ENCODE measurements at regions not wholly inside any gene's neighbourhood (a gene's known extent, or its start where the extent isn't known, plus 50 kb on each side); places are given as distances from the start of the nearest gene placed in this dataset.

DNA sequence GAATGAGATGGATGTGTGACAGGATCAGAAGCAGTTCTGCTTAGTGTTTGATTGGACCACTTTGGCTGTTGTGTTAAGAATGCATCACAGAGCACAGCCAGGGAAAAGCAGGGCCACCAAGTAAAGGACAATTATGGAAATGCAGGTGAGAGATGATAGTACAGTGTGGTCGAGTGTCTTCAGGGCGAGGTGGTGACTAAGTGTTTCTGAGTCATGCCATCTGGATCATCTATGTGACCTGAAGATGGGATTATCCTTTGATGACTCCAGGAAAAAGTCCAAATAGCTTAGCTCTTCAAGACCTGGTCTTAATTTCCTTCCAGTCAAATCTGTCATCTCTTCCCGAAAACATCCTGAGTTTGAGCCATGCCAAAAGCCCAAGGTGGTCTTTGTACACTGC is 523.2 kb upstream of the IGFBP3 start:
- TF ChIP-seq, protein P1, sequence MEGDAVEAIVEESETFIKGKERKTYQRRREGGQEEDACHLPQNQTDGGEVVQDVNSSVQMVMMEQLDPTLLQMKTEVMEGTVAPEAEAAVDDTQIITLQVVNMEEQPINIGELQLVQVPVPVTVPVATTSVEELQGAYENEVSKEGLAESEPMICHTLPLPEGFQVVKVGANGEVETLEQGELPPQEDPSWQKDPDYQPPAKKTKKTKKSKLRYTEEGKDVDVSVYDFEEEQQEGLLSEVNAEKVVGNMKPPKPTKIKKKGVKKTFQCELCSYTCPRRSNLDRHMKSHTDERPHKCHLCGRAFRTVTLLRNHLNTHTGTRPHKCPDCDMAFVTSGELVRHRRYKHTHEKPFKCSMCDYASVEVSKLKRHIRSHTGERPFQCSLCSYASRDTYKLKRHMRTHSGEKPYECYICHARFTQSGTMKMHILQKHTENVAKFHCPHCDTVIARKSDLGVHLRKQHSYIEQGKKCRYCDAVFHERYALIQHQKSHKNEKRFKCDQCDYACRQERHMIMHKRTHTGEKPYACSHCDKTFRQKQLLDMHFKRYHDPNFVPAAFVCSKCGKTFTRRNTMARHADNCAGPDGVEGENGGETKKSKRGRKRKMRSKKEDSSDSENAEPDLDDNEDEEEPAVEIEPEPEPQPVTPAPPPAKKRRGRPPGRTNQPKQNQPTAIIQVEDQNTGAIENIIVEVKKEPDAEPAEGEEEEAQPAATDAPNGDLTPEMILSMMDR (conservative IDR thresholded peaks at IDR 0.05; ENCODE audit: low read length) = no peak
- TF ChIP-seq EZH2phosphoT487 (IDR thresholded peaks at IDR 0.05; ENCODE audit: borderline replicate concordance) = no peak
